ENCODE measurements at regions not wholly inside any gene's neighbourhood (a gene's known extent, or its start where the extent isn't known, plus 50 kb on each side); places are given as distances from the start of the nearest gene placed in this dataset.

DNA sequence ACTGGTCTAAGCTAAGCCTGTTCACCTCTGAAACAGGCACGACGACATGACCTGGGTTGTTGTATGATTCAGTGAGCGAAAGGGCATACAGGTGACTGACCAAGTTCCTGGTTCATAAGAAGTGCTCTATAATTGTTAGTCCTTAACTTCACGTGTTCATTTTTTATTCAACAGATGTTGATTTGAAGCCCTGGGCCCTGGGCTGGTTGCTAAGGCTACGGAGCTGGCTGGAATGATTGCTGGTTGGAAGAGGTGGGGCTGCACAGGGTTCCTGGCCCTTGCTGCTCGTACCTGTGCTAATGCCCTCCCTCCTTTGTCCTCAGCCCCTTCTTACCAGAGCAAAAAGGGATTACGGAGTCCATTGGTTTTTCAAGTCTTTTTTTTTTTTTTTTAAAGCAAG lies 111.3 kb upstream of the CSF3R start:
- Histone ChIP-seq H3K4me1 (ENCODE audit: low read length) (no peaks in the 10 kb centered on the region), H2AFZ (ENCODE audit: low read depth, low read length) (no peak overlapping the region), H3K4me3 (ENCODE audit: low read length) (no peak overlapping the region), H3K9ac (ENCODE audit: low read length) (no peak overlapping the region), H3K9me3 (ENCODE audit: insufficient read depth, low read length) (no peaks in the 10 kb centered on the region), H3K79me2 (ENCODE audit: low read length) (no peaks in the 10 kb centered on the region), H3K4me2 (ENCODE audit: low read length) (no peak overlapping the region), H3K27me3 (ENCODE audit: low read depth, low read length) (peaks cover 6% of the 10 kb centered on the region), H4K20me1 (ENCODE audit: insufficient read depth, low read length) (no peaks in the 10 kb centered on the region), H3K27ac (ENCODE audit: low read length) (no peak overlapping the region), H3K36me3 (replicated peaks; ENCODE audit: low read depth, low read length) (no peaks in the 10 kb centered on the region)
- no peak for TF ChIP-seq EZH2phosphoT487 (IDR thresholded peaks at IDR 0.05; ENCODE audit: low read depth)
- no peak for TF ChIP-seq CTCF (IDR thresholded peaks at IDR 0.05; ENCODE audit: low read depth, low read length)

DNA sequence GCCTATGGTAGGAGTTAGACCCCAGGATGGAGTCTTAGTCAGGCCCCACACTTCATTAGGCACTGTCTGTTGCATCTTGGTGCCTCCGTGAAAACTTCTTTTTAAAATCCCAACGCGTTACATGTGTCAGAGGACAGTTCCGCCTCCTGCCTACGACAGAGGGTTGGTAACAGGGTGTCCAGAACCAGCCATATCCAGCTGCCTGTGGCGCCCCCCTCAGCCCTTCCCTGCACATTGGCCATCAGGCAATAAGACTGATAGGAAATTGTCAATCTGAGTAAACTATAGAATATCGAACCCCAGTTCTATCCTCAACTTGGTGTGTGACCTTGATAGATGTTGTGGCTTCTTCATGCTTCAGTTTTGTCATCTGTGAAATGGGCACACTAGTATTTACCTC lies 108.6 kb upstream of the CSF3R start:
- no peaks in the 10 kb centered on the region for H3K79me2 ChIP-seq (ENCODE audit: low read length)
- no peak overlapping the region for H3K27ac ChIP-seq (ENCODE audit: low read length)
- H3K4me3 ChIP-seq (ENCODE audit: low read length) = no peak overlapping the region
- H3K4me2 ChIP-seq (ENCODE audit: low read length) = no peak overlapping the region
- H4K20me1 ChIP-seq (ENCODE audit: insufficient read depth, low read length) = no peaks in the 10 kb centered on the region
- TF ChIP-seq CTCF (IDR thresholded peaks at IDR 0.05; ENCODE audit: low read depth, low read length) (no peak), EZH2phosphoT487 (IDR thresholded peaks at IDR 0.05; ENCODE audit: low read depth) (no peak)
- no peaks in the 10 kb centered on the region for H3K9me3 ChIP-seq (ENCODE audit: insufficient read depth, low read length)
- H3K36me3 ChIP-seq (replicated peaks; ENCODE audit: low read depth, low read length) = no peaks in the 10 kb centered on the region
- H3K27me3 ChIP-seq (ENCODE audit: low read depth, low read length) = peaks cover 6% of the 10 kb centered on the region
- H3K9ac ChIP-seq (ENCODE audit: low read length) = no peak overlapping the region
- no peak overlapping the region for H2AFZ ChIP-seq (ENCODE audit: low read depth, low read length)
- no peaks in the 10 kb centered on the region for H3K4me1 ChIP-seq (ENCODE audit: low read length)

GRCh38 chr1:36590771-36591170 lies 108.1 kb upstream of the CSF3R start:
- Histone ChIP-seq H3K36me3 (replicated peaks; ENCODE audit: low read depth, low read length) (no peaks in the 10 kb centered on the region), H3K9me3 (ENCODE audit: insufficient read depth, low read length) (no peaks in the 10 kb centered on the region), H3K27ac (ENCODE audit: low read length) (no peak overlapping the region), H3K27me3 (ENCODE audit: low read depth, low read length) (peaks cover 6% of the 10 kb centered on the region), H2AFZ (ENCODE audit: low read depth, low read length) (no peak overlapping the region), H3K4me1 (ENCODE audit: low read length) (no peaks in the 10 kb centered on the region), H3K9ac (ENCODE audit: low read length) (no peak overlapping the region), H4K20me1 (ENCODE audit: insufficient read depth, low read length) (no peaks in the 10 kb centered on the region), H3K4me3 (ENCODE audit: low read length) (no peak overlapping the region), H3K4me2 (ENCODE audit: low read length) (no peak overlapping the region), H3K79me2 (ENCODE audit: low read length) (no peaks in the 10 kb centered on the region)
- no peak for TF ChIP-seq CTCF (IDR thresholded peaks at IDR 0.05; ENCODE audit: low read depth, low read length)
- no peak for TF ChIP-seq EZH2phosphoT487 (IDR thresholded peaks at IDR 0.05; ENCODE audit: low read depth)

DNA sequence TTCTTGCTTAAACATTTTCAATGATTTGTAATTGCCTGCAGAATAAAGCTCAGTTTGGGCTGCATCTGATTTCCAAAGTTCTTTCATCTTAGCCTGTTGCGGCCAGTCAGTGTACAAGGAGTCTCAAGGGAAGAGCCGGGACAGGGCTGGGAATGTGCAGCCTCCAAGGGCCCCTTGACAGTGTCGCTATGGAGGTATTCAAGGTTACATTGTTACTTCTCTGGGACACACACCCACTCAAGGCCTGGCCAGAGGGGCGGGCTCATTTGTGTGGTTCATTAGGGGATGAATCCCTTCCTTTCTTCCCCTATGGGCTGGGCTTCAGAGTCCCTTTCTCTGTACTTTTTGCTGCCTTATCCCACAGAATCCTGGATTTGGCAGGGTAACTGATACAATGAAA lies 107.6 kb upstream of the CSF3R start:
- no peak overlapping the region for H3K27ac ChIP-seq (ENCODE audit: low read length)
- no peaks in the 10 kb centered on the region for H4K20me1 ChIP-seq (ENCODE audit: insufficient read depth, low read length)
- no peak overlapping the region for H2AFZ ChIP-seq (ENCODE audit: low read depth, low read length)
- no peak overlapping the region for H3K4me2 ChIP-seq (ENCODE audit: low read length)
- TF ChIP-seq CTCF (IDR thresholded peaks at IDR 0.05; ENCODE audit: low read depth, low read length) = no peak
- no peak for TF ChIP-seq EZH2phosphoT487 (IDR thresholded peaks at IDR 0.05; ENCODE audit: low read depth)
- H3K9ac ChIP-seq (ENCODE audit: low read length) = no peak overlapping the region
- H3K36me3 ChIP-seq (replicated peaks; ENCODE audit: low read depth, low read length) = no peaks in the 10 kb centered on the region
- no peaks in the 10 kb centered on the region for H3K79me2 ChIP-seq (ENCODE audit: low read length)
- H3K27me3 ChIP-seq (ENCODE audit: low read depth, low read length) = peaks cover 6% of the 10 kb centered on the region
- H3K9me3 ChIP-seq (ENCODE audit: insufficient read depth, low read length) = no peaks in the 10 kb centered on the region
- no peaks in the 10 kb centered on the region for H3K4me1 ChIP-seq (ENCODE audit: low read length)
- H3K4me3 ChIP-seq (ENCODE audit: low read length) = no peak overlapping the region
